ENCODE measurements at regions not wholly inside any gene's neighbourhood (a gene's known extent, or its start where the extent isn't known, plus 50 kb on each side); places are given as distances from the start of the nearest gene placed in this dataset.

- TF ChIP-seq, protein P1, sequence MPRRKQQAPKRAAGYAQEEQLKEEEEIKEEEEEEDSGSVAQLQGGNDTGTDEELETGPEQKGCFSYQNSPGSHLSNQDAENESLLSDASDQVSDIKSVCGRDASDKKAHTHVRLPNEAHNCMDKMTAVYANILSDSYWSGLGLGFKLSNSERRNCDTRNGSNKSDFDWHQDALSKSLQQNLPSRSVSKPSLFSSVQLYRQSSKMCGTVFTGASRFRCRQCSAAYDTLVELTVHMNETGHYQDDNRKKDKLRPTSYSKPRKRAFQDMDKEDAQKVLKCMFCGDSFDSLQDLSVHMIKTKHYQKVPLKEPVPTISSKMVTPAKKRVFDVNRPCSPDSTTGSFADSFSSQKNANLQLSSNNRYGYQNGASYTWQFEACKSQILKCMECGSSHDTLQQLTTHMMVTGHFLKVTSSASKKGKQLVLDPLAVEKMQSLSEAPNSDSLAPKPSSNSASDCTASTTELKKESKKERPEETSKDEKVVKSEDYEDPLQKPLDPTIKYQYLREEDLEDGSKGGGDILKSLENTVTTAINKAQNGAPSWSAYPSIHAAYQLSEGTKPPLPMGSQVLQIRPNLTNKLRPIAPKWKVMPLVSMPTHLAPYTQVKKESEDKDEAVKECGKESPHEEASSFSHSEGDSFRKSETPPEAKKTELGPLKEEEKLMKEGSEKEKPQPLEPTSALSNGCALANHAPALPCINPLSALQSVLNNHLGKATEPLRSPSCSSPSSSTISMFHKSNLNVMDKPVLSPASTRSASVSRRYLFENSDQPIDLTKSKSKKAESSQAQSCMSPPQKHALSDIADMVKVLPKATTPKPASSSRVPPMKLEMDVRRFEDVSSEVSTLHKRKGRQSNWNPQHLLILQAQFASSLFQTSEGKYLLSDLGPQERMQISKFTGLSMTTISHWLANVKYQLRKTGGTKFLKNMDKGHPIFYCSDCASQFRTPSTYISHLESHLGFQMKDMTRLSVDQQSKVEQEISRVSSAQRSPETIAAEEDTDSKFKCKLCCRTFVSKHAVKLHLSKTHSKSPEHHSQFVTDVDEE (CRISPR knock-in tag; IDR thresholded peaks at IDR 0.05): no peak
These were observed 84.3 kb upstream of the DHRSX start (continued) for GRCh38 chrX:2585158-2585470.

DNA sequence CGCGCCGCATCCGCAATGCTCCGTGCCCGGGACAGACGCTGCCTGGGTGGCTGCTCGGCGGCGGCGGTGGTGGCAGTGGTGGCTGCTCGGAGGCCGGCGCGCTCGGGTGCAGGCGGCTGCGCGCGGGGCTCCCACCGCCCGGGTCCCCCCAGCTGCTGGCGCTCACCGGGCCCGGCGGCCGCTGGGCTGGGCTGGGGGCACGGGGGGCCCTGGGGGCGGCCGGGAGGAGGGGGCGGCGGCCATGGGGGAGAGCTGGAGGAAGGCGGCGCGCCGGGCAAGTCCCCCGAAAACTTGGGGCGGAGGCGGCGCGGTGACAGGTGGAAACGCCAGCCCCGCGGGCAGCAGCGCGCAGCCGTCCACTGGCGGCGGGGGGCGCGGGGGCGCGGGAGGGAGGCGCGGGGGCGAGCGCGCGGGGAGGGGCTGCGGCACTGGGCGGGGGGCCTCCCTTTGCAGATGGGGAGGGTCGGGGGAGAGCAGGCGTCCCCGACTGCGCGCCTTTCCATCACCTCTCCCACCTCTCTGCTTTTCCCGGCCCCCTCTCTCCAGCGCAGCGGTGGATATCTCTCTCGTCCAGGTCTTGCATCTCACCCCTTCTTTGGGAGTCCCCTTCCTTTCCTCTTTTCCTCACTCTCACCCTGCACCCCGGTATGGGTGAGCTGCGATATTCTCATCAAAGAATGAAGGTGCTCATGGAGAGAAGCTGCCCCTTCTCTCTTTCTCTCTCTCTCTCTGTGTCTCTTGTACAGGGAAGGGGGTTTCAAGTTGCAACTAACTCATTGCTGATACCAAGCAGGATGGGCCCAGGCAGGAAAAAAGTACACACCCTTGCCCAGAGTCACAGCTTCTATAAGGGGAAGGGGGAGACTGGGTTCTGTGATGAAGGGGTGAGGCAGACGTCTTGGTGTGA lies 83.7 kb upstream of the DHRSX start:
- no peak for ATAC-seq
- TF ChIP-seq SNAI2 (CRISPR knock-in tag; IDR thresholded peaks at IDR 0.05) (no peak), ZNF70 (CRISPR knock-in tag; IDR thresholded peaks at IDR 0.05) (no peak), RARB (CRISPR knock-in tag; IDR thresholded peaks at IDR 0.05) (no peak), ZFP30 (CRISPR knock-in tag; IDR thresholded peaks at IDR 0.05) (no peak), ARNTL (CRISPR knock-in tag; IDR thresholded peaks at IDR 0.05; ENCODE audit: borderline replicate concordance, low read depth) (no peak), ZNF565 (CRISPR knock-in tag; conservative IDR thresholded peaks at IDR 0.05; ENCODE audit: low read depth) (no peak), TOX (CRISPR knock-in tag; IDR thresholded peaks at IDR 0.05; ENCODE audit: borderline replicate concordance) (no peak)

- TF ChIP-seq RARB (CRISPR knock-in tag; IDR thresholded peaks at IDR 0.05) (no peak), SNAI2 (CRISPR knock-in tag; IDR thresholded peaks at IDR 0.05) (no peak)
- TF ChIP-seq, protein P2, sequence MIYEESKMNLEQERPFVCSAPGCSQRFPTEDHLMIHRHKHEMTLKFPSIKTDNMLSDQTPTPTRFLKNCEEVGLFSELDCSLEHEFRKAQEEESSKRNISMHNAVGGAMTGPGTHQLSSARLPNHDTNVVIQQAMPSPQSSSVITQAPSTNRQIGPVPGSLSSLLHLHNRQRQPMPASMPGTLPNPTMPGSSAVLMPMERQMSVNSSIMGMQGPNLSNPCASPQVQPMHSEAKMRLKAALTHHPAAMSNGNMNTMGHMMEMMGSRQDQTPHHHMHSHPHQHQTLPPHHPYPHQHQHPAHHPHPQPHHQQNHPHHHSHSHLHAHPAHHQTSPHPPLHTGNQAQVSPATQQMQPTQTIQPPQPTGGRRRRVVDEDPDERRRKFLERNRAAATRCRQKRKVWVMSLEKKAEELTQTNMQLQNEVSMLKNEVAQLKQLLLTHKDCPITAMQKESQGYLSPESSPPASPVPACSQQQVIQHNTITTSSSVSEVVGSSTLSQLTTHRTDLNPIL (CRISPR knock-in tag; IDR thresholded peaks at IDR 0.05; ENCODE audit: low read depth): no peak
- no peak for ATAC-seq
These were observed 82.7 kb upstream of the DHRSX start for GRCh38 chrX:2583194-2584162.

DNA sequence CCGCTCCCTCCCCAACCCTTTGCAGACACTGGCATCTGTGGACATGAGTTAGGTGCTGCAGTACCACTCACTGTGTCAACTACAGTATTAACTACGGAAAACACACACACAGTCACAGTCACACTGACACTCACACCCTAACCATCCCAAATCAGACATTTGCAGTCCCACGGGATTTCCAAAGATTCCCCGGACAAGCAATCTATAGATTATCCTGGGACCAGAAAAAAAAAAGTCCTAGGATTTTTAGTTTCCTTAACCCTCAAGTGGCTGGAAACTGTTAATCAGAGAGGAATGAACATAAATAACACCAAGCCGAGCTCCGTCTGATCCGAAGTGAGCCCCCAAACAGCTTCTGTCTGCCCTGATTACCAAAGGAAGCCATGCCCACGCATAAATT lies 81.9 kb upstream of the DHRSX start:
- no peak for ATAC-seq
- TF ChIP-seq TCF4 (CRISPR knock-in tag; IDR thresholded peaks at IDR 0.05; ENCODE audit: borderline replicate concordance) (no peak), TOX (CRISPR knock-in tag; IDR thresholded peaks at IDR 0.05; ENCODE audit: borderline replicate concordance) (no peak), ISL1 (CRISPR knock-in tag; IDR thresholded peaks at IDR 0.05) (no peak), ARNTL (CRISPR knock-in tag; IDR thresholded peaks at IDR 0.05; ENCODE audit: borderline replicate concordance, low read depth) (no peak), RARB (CRISPR knock-in tag; IDR thresholded peaks at IDR 0.05) (no peak), CSRNP3 (CRISPR knock-in tag; IDR thresholded peaks at IDR 0.05) (no peak), ZFP30 (CRISPR knock-in tag; IDR thresholded peaks at IDR 0.05) (no peak), ZNF565 (CRISPR knock-in tag; conservative IDR thresholded peaks at IDR 0.05; ENCODE audit: low read depth) (no peak)
- TF ChIP-seq, protein P2 (CRISPR knock-in tag; IDR thresholded peaks at IDR 0.05; ENCODE audit: low read depth): no peak
- TF ChIP-seq, protein P1 (CRISPR knock-in tag; IDR thresholded peaks at IDR 0.05): no peak
